ENCODE measurements at regions not wholly inside any gene's neighbourhood (a gene's known extent, or its start where the extent isn't known, plus 50 kb on each side); places are given as distances from the start of the nearest gene placed in this dataset.
"Not testable (repeated sequence)": the region's sequence is repeated elsewhere in the genome, so short reads cannot be mapped to it uniquely, and the experiment has no call there.

DNA sequence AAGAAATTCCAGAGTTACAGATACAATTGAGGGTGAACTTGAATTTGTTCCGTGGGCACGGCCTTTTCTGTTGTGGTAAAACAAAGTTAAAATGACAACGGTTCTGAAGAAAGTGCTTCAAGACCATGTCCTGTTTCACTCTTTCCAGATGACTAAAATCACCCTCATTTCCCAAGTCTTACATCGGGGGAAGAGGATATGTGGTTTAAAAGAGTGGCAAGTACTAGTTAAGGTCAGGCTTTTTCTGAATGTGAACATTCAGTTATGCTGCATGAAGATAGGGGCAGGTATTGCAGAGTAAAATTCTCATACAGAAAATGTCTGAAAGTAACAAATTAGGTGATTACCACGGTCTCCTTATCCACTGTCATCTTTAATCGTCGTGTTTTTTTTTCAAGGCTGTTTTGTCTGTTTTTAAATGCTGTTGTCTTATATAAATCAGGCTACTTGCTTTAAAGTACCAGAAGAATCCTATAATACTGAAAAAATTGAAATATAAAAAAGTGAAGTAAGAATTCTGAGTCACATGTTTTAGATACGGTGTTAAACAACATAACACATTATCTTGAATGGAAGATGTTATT is 236.6 kb upstream of the PLGLB2 start:
- not testable (repeated sequence) for DNase-seq (ENCODE audit: low read depth in 2 of 2)

GRCh38 chr2:87512864-87513530 is 234.9 kb upstream of the PLGLB2 start:
- not testable (repeated sequence) for DNase-seq (ENCODE audit: low read depth in 2 of 2)

DNA sequence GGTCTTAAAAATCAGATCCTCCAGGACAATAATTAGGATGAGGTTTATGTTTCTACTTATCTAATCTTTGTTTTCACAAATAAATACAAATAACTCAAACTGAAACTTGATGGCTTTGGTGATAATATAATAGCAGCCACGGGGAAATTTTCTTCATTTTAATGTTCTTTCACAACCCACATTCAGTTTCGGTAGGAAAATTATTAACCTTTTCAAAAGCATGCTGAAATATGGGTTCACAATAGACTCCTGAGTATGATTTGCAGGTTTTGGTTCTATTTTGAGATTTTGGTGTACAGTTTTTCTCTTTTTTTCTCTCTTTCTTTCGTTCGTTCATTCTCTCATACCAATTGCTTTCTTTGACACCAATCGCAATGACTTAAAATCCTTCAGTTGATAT is 233.9 kb upstream of the PLGLB2 start:
- DNase-seq (ENCODE audit: low read depth in 2 of 2): not testable (repeated sequence)

DNA sequence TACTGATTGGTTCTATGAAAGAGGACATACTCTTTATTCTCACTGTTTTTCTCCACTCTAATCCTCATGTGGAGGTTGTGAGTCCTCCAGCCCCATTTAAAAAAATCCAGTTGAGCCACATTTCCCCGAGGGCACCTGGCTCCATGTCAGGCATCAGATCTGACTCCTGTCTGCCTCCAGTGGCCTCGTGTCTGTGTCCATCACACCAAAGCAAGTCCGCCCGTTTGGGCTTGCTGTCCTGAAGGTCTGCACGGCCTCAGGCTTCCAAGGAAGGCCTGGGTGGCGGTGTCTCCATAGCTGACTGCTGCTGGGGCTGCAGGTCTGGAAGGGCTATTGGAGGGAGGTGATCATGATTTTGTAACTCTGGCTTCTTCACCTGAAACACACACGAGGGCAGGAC is 233.4 kb upstream of the PLGLB2 start:
- DNase-seq (ENCODE audit: low read depth in 2 of 2): not testable (repeated sequence)

GRCh38 chr2:87515226-87515625 is 232.7 kb upstream of the PLGLB2 start:
- not testable (repeated sequence) for DNase-seq (ENCODE audit: low read depth in 2 of 2)

DNA sequence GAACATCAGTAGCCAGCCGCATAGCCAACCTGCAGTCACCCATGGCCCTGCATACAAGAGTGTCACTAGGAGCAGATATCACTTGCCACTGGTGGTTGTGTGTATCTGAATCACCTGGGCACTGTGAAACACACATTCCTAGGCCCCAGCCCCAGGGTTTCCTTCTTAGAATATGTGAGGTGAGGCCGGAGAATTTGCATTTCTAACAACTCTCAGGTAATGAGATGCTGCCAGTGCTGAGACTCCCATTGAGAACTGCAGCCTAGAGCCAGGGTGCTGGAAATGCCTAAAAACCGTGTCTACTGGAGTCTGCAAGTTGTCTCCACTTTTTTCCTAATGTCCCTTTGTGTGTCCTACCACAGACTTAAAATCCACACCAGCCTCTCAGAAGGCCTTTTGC is 232.0 kb upstream of the PLGLB2 start:
- not testable (repeated sequence) for DNase-seq (ENCODE audit: low read depth in 2 of 2)

- DNase-seq (ENCODE audit: low read depth in 2 of 2): not testable (repeated sequence)
Measured at GRCh38 chr2:87516369-87516967, 231.4 kb upstream of the PLGLB2 start.

DNA sequence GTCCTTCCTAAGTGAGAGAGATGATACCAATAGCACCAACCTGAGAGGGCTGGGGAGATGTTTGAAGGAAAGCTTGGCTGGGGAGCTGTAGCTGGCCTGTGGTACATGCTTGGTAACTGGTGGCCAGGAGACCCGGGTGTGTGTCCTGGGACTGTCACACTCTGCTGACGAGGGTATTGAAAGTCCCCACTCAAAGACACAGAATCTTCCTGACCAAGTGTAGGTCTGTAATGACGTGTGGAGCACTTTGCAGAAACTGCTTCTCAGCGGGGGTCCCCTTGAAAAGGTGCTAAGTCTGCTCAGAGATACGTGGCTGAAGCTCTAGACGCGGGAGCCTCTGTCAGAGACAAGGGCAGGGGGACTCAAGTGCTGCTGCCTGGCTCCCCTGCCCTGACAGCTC is 230.4 kb upstream of the PLGLB2 start:
- not testable (repeated sequence) for DNase-seq (ENCODE audit: low read depth in 2 of 2)

- not testable (repeated sequence) for DNase-seq (ENCODE audit: low read depth in 2 of 2)
Measured at GRCh38 chr2:87518066-87518465, 229.8 kb upstream of the PLGLB2 start.

DNA sequence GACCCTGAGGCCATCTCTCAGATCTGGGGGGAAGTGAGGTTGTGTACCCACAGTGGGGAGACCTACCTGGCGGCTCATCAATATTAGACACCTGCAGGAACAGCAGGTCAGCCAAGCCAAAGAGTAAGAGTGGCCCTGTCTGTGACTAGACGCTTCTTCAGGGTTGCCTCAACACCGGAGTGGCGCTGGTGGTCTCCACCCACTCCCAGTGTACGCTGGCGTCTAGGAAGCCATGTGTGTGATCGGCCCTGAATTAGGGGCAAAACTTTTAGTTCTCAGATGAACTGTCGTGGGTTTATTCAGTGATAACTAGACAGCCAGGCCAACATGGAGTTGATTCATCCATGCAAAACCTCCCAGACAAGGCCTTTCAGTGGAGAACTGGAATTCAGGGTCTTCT is 229.3 kb upstream of the PLGLB2 start:
- not testable (repeated sequence) for DNase-seq (ENCODE audit: low read depth in 2 of 2)

DNA sequence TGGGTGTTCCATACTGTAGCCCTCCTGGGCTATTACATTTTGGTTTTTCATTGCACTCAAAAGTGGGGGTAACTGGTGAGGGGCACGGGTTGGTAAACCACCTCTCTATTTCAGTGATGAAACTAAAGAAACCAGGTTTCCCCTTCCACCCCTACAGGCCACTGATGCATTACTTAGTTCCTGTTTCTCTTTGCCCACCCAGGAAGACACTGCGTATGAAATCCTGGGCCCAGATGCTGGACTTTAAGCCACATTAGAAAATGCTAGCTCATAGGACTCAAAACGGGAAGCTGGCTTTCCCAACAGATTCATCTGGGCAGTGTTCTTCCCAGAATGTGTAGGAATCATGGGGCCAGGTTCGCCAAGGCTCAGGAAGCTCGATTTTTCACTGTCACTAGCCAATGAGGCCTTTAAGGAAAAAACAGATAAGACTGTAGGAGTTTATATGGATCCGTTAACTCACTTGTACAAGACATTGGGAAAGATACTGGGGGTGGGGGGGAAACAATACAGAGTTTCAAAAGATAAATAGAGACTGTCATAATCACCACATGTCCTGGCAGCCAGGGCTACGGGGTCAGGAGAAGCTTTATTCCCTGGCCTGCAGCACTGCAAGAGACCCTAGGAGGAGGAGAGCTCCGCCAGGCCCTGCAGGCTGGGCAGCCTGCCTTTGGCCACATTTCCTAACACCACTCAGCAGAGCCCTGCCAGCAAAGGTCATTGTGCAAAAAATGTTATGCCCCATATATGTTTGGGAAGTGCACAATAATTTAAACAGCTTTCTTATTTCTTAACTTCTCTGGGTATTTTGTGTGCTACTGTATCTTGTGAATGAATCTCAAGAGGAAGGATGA is 228.5 kb upstream of the PLGLB2 start:
- not testable (repeated sequence) for DNase-seq (ENCODE audit: low read depth in 2 of 2)

DNA sequence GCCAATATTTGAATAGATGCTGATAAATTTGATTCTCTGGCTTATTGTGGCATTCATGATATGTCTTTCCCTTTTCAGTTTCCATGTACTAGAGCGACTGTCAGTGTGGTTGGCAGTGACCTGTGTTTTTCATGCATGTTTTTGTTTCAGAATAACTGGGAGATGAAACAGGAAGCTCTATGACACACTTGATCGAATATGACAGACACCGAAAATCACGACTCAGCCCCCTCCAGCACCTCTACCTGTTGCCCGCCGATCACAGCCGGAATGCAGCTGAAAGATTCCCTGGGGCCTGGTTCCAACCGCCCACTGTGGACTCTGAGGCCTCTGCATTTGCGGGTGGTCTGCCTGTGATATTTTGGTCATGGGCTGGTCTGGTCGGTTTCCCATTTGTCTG is 226.8 kb upstream of the PLGLB2 start:
- DNase-seq (ENCODE audit: low read depth in 2 of 2): not testable (repeated sequence)

DNA sequence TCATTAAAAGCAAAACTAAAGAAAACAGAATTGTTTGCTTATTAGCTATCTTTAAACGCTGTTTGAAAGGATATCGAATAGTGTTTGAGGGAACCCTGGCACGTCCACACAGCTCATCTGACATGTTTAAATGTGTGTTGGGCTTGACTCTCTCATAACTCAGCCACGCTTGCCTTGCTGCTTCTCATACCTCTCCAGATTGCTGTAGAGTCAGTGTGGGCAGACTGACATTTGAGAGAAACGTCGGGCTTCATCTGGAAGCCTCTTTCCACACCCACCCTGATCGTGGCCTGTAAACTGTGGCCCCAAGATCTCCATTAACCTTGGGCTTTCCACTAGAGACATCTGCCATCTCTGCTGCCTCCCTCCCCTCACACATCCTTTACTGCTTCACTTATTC is 226.4 kb upstream of the PLGLB2 start:
- not testable (repeated sequence) for DNase-seq (ENCODE audit: low read depth in 2 of 2)

DNA sequence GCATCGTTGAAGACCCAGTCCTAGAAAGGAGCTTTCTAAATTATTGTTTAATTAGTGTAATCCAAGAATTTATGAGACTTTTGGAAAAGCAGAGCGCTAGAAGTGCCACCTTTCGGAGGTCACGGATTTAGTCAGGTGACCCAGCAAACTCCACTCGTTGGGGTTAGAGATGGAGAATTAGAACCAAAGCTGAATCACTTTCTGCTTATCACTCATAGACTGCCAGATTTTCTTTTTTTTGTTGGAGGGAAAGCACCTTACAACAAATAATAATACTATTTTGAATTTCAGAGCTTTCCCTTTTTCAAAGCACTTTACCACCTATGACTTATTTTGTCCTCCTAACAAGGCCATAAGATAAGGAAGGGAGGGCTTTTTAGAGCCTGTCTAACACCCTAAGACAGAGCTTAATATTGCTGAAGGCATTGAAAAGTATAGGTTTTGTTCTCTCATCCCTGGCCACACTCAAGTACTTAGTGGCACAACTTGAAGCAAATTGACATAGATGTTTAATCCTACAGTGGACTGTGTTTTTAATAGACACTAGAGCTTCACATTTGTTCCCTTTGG is 223.2 kb upstream of the PLGLB2 start:
- DNase-seq (ENCODE audit: low read depth in 2 of 2): not testable (repeated sequence)

DNA sequence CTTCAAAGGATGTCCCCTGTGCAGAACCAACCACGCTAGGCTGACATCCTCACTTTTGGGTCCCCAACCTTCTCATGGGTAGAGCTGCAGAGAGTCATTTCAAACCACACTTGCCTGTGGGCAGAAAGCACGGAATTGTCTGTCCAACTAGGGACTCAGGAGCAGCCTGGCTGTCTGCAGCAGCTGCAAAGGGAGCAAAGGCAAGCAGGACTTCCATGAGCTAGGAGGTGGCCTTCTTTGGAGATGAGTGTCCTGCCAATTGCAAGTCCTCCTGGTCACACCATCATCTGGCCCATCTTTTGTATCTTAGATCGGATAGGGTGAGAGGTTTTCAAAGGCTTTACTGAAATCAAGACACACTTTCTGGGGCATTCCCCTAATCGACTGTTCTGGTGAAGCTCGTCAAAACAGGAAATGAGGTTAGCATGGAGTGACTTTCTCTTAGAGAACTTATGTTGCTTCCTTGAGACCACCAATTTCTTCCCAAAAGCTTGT is 222.3 kb upstream of the PLGLB2 start:
- not testable (repeated sequence) for DNase-seq (ENCODE audit: low read depth in 2 of 2)

GRCh38 chr2:87526258-87526657 is 221.6 kb upstream of the PLGLB2 start:
- not testable (repeated sequence) for DNase-seq (ENCODE audit: low read depth in 2 of 2)

GRCh38 chr2:87531968-87532715 is 215.7 kb upstream of the PLGLB2 start:
- DNase-seq (ENCODE audit: low read depth in 2 of 2): not testable (repeated sequence)

- peak; percentile 45 to 62 for DNase-seq (ENCODE audit: low read depth in 2 of 2)
Measured at GRCh38 chr2:87533390-87534272, 214.3 kb upstream of the PLGLB2 start.

DNA sequence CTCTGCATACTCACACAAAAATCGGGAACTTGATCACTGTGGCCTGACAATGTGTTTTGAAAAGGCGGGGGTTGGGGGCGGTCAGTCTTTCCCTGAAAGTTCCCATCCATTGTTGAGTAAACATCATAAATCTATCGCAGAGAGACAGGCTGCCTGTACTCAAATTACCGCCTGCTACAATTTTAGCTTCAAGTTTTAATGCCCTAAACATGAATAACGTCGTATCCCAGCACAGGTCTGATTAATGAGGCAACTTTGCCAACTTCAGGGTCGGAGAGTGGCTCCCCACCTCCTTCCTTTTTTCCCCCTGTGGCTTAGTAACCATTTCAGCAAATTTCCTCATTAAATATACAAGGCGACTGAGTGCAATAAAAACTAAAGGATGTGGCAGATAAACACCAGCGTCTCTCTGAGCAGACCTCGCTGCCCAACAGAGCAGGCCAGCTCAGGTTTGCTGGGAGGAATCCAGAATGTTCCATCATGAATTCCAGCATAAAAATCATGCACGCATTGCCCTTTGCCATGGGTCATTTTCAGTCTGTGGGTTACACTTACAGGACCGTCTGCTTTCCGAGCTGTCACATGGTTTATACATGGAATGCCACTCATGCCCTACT is 213.5 kb upstream of the PLGLB2 start:
- DNase-seq (ENCODE audit: low read depth in 2 of 2): not testable (repeated sequence)

Measured in lung microvascular endothelial cell (primary cell).